Parathyroid adenoma (tissue), 2 donors: ENCODE measurements at regions not wholly inside any gene's neighbourhood (a gene's known extent, or its start where the extent isn't known, plus 50 kb on each side); places are given as distances from the start of the nearest gene placed in this dataset.

Experiments used
- H2AFZ ChIP-seq: fragments of 300-600 bp; sonication (generic); one replicate; pipeline ENCODE4 v1.7.0; 2017; ENCODE audit warnings: antibody characterized with exemption, mild to moderate bottlenecking
- H3K27ac ChIP-seq: fragments of 300-600 bp; sonication (generic); one replicate; pipeline ENCODE4 v1.7.0; 2017
- H3K27me3 ChIP-seq: fragments of 300-600 bp; sonication (generic); one replicate; pipeline ENCODE4 v1.7.0; 2017; ENCODE audit warnings: low read length; ENCODE audit not compliant: control insufficient read depth, insufficient read depth
- H3K36me3 ChIP-seq: fragments of 300-600 bp; sonication (generic); one replicate; pipeline ENCODE4 v1.7.0; 2017; ENCODE audit warnings: low read length; ENCODE audit not compliant: control insufficient read depth, insufficient read depth
- H3K4me1 ChIP-seq: fragments of 300-600 bp; sonication (generic); one replicate; pipeline ENCODE4 v1.7.0; 2017; ENCODE audit warnings: control low read depth
- H3K4me2 ChIP-seq: fragments of 300-600 bp; sonication (generic); one replicate; pipeline ENCODE4 v1.7.0; 2017; ENCODE audit warnings: low read length
- H3K4me3 ChIP-seq: fragments of 300-600 bp; sonication (generic); one replicate; pipeline ENCODE4 v1.7.0; 2017; ENCODE audit warnings: low read depth, low read length
- H3K79me2 ChIP-seq: fragments of 300-600 bp; sonication (generic); one replicate; pipeline ENCODE4 v1.7.0; 2017; ENCODE audit warnings: control low read depth
- H3K9ac ChIP-seq: fragments of 300-600 bp; sonication (generic); one replicate; pipeline ENCODE4 v1.7.0; 2017; ENCODE audit warnings: mild to moderate bottlenecking
- H3K9me3 ChIP-seq: fragments of 300-600 bp; sonication (generic); one replicate; pipeline ENCODE4 v1.7.0; 2017; ENCODE audit warnings: low read length; ENCODE audit not compliant: control insufficient read depth
- CTCF ChIP-seq: fragments of 300-600 bp; sonication (generic); IDR thresholded peaks from one replicate; pipeline ENCODE4 v1.7.0; 2017; ENCODE audit warnings: antibody characterized with exemption, mild to moderate bottlenecking
- donor health status: primary hyperparathyroidism.

- no peak overlapping the region for H3K9ac ChIP-seq
These were observed 418.0 kb upstream of the IMPG1 start for GRCh38 chr6:76490456-76490855.

DNA sequence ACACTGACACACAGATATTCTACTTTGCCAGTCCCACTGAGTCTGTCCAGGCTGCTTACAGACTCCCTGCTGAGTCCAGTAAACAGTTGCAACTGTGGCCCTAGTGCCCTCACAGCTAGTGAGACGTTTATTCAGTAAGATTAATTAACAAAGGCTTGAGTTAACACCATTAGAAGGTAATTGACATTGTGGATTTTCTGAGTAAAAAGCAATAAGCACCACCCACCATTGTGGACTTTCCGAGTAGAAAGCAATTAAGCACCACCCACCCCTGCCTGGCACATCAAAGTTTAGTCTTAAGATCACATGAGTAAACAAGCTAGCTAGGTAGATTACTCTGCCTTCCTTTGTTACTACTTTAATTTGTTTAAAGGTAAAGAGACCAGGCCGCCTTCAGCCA lies 408.6 kb upstream of the IMPG1 start:
- peaks cover 2% of the 10 kb centered on the region for H3K36me3 ChIP-seq
- no peak overlapping the region for H3K27ac ChIP-seq
- TF ChIP-seq CTCF, result no peak
- H3K79me2 ChIP-seq, result no peaks in the 10 kb centered on the region
- no peak overlapping the region for H3K4me2 ChIP-seq
- no peaks in the 10 kb centered on the region for H3K4me1 ChIP-seq
- H3K9me3 ChIP-seq, result no peaks in the 10 kb centered on the region
- no peak overlapping the region for H2AFZ ChIP-seq
- H3K4me3 ChIP-seq, result no peak overlapping the region
- H3K27me3 ChIP-seq, result no peaks in the 10 kb centered on the region
- H3K9ac ChIP-seq, result no peak overlapping the region

More at GRCh38 chr6:76490456-76490855, 418.0 kb upstream of the IMPG1 start:
- Histone ChIP-seq H3K27me3 (no peaks in the 10 kb centered on the region), H3K4me2 (no peak overlapping the region), H2AFZ (no peak overlapping the region), H3K79me2 (no peaks in the 10 kb centered on the region), H3K36me3 (no peaks in the 10 kb centered on the region), H3K4me1 (no peaks in the 10 kb centered on the region), H3K27ac (no peak overlapping the region), H3K9me3 (no peaks in the 10 kb centered on the region), H3K4me3 (no peak overlapping the region)
- no peak for TF ChIP-seq CTCF

DNA sequence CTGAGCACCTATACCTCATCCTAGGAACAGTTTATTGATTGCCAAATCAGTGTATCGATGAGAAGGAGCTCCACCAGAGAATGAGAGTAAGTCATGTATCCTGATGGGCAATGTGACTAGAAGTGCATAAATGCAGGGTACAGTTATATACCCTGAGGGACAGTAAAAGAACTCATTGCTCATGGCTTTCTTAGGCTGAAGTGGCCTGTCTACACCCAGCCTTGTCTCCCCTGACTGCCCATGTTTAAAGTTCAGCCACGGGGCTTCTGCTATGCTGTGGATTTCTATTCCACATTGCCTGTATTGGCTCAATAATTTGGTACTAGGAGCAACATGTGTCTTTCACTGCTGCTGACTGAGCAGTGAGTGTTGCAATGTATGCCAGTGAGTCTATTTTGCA lies 400.4 kb upstream of the IMPG1 start:
- Histone ChIP-seq H3K4me3 (no peak overlapping the region), H3K27ac (no peak overlapping the region), H2AFZ (no peak overlapping the region), H3K27me3 (no peaks in the 10 kb centered on the region), H3K36me3 (no peaks in the 10 kb centered on the region), H3K4me1 (no peaks in the 10 kb centered on the region), H3K4me2 (no peak overlapping the region), H3K9ac (no peak overlapping the region), H3K9me3 (no peaks in the 10 kb centered on the region), H3K79me2 (no peaks in the 10 kb centered on the region)
- no peak for TF ChIP-seq CTCF

GRCh38 chr6:76466286-76466685 lies 393.8 kb upstream of the IMPG1 start:
- Histone ChIP-seq H3K4me1 (no peaks in the 10 kb centered on the region), H3K4me3 (no peak overlapping the region), H3K36me3 (no peaks in the 10 kb centered on the region), H3K79me2 (no peaks in the 10 kb centered on the region), H3K27ac (no peak overlapping the region), H3K9me3 (no peaks in the 10 kb centered on the region), H2AFZ (no peak overlapping the region), H3K4me2 (no peak overlapping the region), H3K27me3 (no peaks in the 10 kb centered on the region), H3K9ac (no peak overlapping the region)
- no peak for TF ChIP-seq CTCF

DNA sequence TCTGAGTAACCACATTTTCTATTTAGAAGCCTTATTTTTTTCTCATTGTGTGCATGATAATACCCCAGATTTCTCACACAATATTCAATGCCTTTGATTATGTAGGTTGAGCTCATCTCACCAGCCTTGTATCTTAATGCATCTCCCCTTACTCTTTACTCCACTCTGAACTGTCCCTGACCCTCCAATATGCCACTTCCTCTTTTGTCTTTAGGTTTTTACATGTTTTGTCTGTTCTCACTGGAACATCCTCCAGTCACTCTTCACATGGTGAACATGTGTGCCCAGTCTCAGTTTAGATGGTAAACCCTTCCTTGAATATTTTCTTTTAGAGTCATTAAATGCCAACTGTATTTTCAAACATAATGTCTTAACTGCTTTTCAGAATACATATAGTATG lies 392.9 kb upstream of the IMPG1 start:
- no peak for TF ChIP-seq CTCF
- Histone ChIP-seq H3K79me2 (no peaks in the 10 kb centered on the region), H3K4me2 (no peak overlapping the region)

More for the DNA sequence above, 392.9 kb upstream of the IMPG1 start:
- H3K4me1 ChIP-seq, result no peaks in the 10 kb centered on the region
- H3K27ac ChIP-seq, result no peak overlapping the region
- no peaks in the 10 kb centered on the region for H3K27me3 ChIP-seq
- no peaks in the 10 kb centered on the region for H3K36me3 ChIP-seq
- H3K9ac ChIP-seq, result no peak overlapping the region
- no peak overlapping the region for H3K4me3 ChIP-seq
- no peaks in the 10 kb centered on the region for H3K9me3 ChIP-seq
- no peak overlapping the region for H2AFZ ChIP-seq
